HepG2 (cell line): ENCODE measurements at regions not wholly inside any gene's neighbourhood (a gene's known extent, or its start where the extent isn't known, plus 50 kb on each side); places are given as distances from the start of the nearest gene placed in this dataset.
A peak's percentile ranks its signal among the peaks of the same experiment; 100 is the strongest.

ENCODE experiments used
- BCLAF1 ChIP-seq: fragments of 450-650 bp; IDR thresholded peaks from 2 replicates; pipeline ENCODE4 v1.6.1; 2017; ENCODE audit warnings: mild to moderate bottlenecking
- HMGXB3 ChIP-seq: sonication (generic); formaldehyde crosslinking; IDR thresholded peaks from 2 replicates; pipeline ENCODE4 v1.4.0; 2020; ENCODE audit warnings: missing genetic modification reagents, borderline replicate concordance
- HOXA5 ChIP-seq: sonication (generic); formaldehyde crosslinking; IDR thresholded peaks from 2 replicates; pipeline ENCODE4 v1.4.0; 2020; ENCODE audit warnings: missing genetic modification reagents
- NFKBIZ ChIP-seq: IDR thresholded peaks from 2 replicates; pipeline ENCODE4 v1.6.1; 2018; ENCODE audit warnings: missing genetic modification reagents, missing compliant biosample characterization
- PLRG1 ChIP-seq: fragments of 450-650 bp; conservative IDR thresholded peaks from 2 replicates; pipeline ENCODE4 v1.6.1; 2016
- SNRNP70 ChIP-seq: fragments of 200-400 bp; formaldehyde crosslinking; IDR thresholded peaks from 2 replicates; pipeline ENCODE4 v1.6.1; 2017; ENCODE audit warnings: mild to moderate bottlenecking, low read depth, low read length, moderate library complexity
- SOX5 ChIP-seq: IDR thresholded peaks from 2 replicates; pipeline ENCODE4 v1.6.1; 2016; ENCODE audit warnings: borderline replicate concordance
- XBP1 ChIP-seq: sonication (generic); formaldehyde crosslinking; IDR thresholded peaks from 2 replicates; pipeline ENCODE4 v1.5.0; 2020; ENCODE audit warnings: missing genetic modification reagents
- ZBTB21 ChIP-seq: sonication (generic); formaldehyde crosslinking; IDR thresholded peaks from 2 replicates; pipeline ENCODE4 v1.4.0; 2020; ENCODE audit warnings: missing genetic modification reagents
- TF ChIP-seq, protein P1 (sequence below): IDR thresholded peaks from 2 replicates; pipeline ENCODE4 v1.6.1; 2018; ENCODE audit warnings: missing genetic modification reagents
- TF ChIP-seq, protein P2 (sequence below): IDR thresholded peaks from 2 replicates; pipeline ENCODE4 v1.6.1; 2016; ENCODE audit warnings: low read depth, control low read depth

- TF ChIP-seq, protein P1, sequence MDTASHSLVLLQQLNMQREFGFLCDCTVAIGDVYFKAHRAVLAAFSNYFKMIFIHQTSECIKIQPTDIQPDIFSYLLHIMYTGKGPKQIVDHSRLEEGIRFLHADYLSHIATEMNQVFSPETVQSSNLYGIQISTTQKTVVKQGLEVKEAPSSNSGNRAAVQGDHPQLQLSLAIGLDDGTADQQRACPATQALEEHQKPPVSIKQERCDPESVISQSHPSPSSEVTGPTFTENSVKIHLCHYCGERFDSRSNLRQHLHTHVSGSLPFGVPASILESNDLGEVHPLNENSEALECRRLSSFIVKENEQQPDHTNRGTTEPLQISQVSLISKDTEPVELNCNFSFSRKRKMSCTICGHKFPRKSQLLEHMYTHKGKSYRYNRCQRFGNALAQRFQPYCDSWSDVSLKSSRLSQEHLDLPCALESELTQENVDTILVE (CRISPR knock-in tag) = 0 out of 2 replicates have a peak, but pooled peaks have one; percentile 55
- 0 out of 2 replicates have a peak, but pooled peaks have one; percentile 35 for TF ChIP-seq HMGXB3 (CRISPR knock-in tag)
- TF ChIP-seq, protein P2, sequence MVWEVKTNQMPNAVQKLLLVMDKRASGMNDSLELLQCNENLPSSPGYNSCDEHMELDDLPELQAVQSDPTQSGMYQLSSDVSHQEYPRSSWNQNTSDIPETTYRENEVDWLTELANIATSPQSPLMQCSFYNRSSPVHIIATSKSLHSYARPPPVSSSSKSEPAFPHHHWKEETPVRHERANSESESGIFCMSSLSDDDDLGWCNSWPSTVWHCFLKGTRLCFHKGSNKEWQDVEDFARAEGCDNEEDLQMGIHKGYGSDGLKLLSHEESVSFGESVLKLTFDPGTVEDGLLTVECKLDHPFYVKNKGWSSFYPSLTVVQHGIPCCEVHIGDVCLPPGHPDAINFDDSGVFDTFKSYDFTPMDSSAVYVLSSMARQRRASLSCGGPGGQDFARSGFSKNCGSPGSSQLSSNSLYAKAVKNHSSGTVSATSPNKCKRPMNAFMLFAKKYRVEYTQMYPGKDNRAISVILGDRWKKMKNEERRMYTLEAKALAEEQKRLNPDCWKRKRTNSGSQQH = peak; percentile 79; the same call in 1 of the 2 replicates
- TF ChIP-seq ZBTB21 (CRISPR knock-in tag) = peak; percentile 58; the same call in 1 of the 2 replicates
- no peak for TF ChIP-seq SNRNP70
- TF ChIP-seq BCLAF1 = no peak
- no peak for TF ChIP-seq PLRG1
- no peak for TF ChIP-seq SOX5 (CRISPR knock-in tag)
- 0 out of 2 replicates have a peak, but pooled peaks have one; percentile 59 for TF ChIP-seq XBP1
- TF ChIP-seq NFKBIZ (CRISPR knock-in tag) = 0 out of 2 replicates have a peak, but pooled peaks have one; percentile 45
- TF ChIP-seq HOXA5 = 0 out of 2 replicates have a peak, but pooled peaks have one; percentile 36
Observed at GRCh38 chr2:41791523-41791922, 256.3 kb upstream of the PKDCC start (continued).
